ENCODE measurements at regions not wholly inside any gene's neighbourhood (a gene's known extent, or its start where the extent isn't known, plus 50 kb on each side); places are given as distances from the start of the nearest gene placed in this dataset.

- H3K4me3 ChIP-seq (ENCODE audit: low read length): no peak overlapping the region
- DNase-seq (ENCODE audit: low read depth): no peak
- no peak for TF ChIP-seq CTCF (IDR thresholded peaks at IDR 0.05; ENCODE audit: insufficient read depth, low read depth, low read length, missing control alignments)
These were observed 85.3 kb downstream of the GPR37 start for GRCh38 chr7:124680304-124680703.

- no peak for DNase-seq (ENCODE audit: low read depth)
- no peak for TF ChIP-seq CTCF (IDR thresholded peaks at IDR 0.05; ENCODE audit: insufficient read depth, low read depth, low read length, missing control alignments)
- H3K4me3 ChIP-seq (ENCODE audit: low read length): no peak overlapping the region
These were observed 85.9 kb downstream of the GPR37 start for GRCh38 chr7:124679586-124680225.

- no peak for TF ChIP-seq CTCF (IDR thresholded peaks at IDR 0.05; ENCODE audit: insufficient read depth, low read depth, low read length, missing control alignments)
- no peak for DNase-seq (ENCODE audit: low read depth)
- H3K4me3 ChIP-seq (ENCODE audit: low read length): no peak overlapping the region
These were observed 86.4 kb downstream of the GPR37 start for GRCh38 chr7:124679146-124679545.

- DNase-seq (ENCODE audit: low read depth): no peak
- no peak for TF ChIP-seq CTCF (IDR thresholded peaks at IDR 0.05; ENCODE audit: insufficient read depth, low read depth, low read length, missing control alignments)
- H3K4me3 ChIP-seq (ENCODE audit: low read length): no peak overlapping the region
These were observed 91.1 kb downstream of the GPR37 start for GRCh38 chr7:124674451-124674850.

GRCh38 chr7:124672011-124672410 is 93.6 kb downstream of the GPR37 start:
- DNase-seq (ENCODE audit: low read depth): peak; percentile 91
- no peak for TF ChIP-seq CTCF (IDR thresholded peaks at IDR 0.05; ENCODE audit: insufficient read depth, low read depth, low read length, missing control alignments)
- H3K4me3 ChIP-seq (ENCODE audit: low read length): no peak overlapping the region

- TF ChIP-seq CTCF (IDR thresholded peaks at IDR 0.05; ENCODE audit: insufficient read depth, low read depth, low read length, missing control alignments): no peak
- DNase-seq (ENCODE audit: low read depth): peak; percentile 14
- H3K4me3 ChIP-seq (ENCODE audit: low read length): no peak overlapping the region
These were observed 98.1 kb downstream of the GPR37 start for GRCh38 chr7:124667312-124668153.

Data from epithelial cell of esophagus (primary cell).